PFSK-1 (cell line): ENCODE measurements at regions not wholly inside any gene's neighbourhood (a gene's known extent, or its start where the extent isn't known, plus 50 kb on each side); places are given as distances from the start of the nearest gene placed in this dataset.

Experiments used
- FOXP2 ChIP-seq: optimal IDR thresholded peaks from 2 replicates; pipeline ENCODE3; 2011; ENCODE audit warnings: borderline replicate concordance, control low read depth, inconsistent platforms; ENCODE audit not compliant: insufficient read depth; ENCODE audit errors: extremely low read length, extremely low read depth
- POLR2AphosphoS5 ChIP-seq: IDR thresholded peaks from 2 replicates; pipeline ENCODE4 v1.6.1; 2012; ENCODE audit warnings: low read depth, mild to moderate bottlenecking, control low read depth, low read length, moderate library complexity
- REST ChIP-seq, 2 experiments: IDR thresholded peaks; 2 replicates each; pipeline versions ENCODE4 v1.6.1 to v1.8.0; 2011 to 2012; ENCODE audit warnings: low read depth in 2 of 2, low read length in 2 of 2, control low read depth in 1 of 2, inconsistent platforms in 1 of 2, mild to moderate bottlenecking in 1 of 2, moderate library complexity in 1 of 2; ENCODE audit not compliant: insufficient read depth in 1 of 2
- SIN3A ChIP-seq: IDR thresholded peaks from 2 replicates; pipeline ENCODE4 v1.6.1; 2012; ENCODE audit warnings: mild to moderate bottlenecking, low read length, moderate library complexity, borderline replicate concordance; ENCODE audit not compliant: insufficient read depth
- TAF1 ChIP-seq: IDR thresholded peaks from 2 replicates; pipeline ENCODE4 v1.6.1; 2012; ENCODE audit warnings: low read length, control low read depth, borderline replicate concordance; ENCODE audit not compliant: insufficient read depth

- TF ChIP-seq FOXP2: no peak
Observed at GRCh38 chr2:223197046-223197445, 145.1 kb downstream of the KCNE4 start.

- TF ChIP-seq POLR2AphosphoS5: no peak
- TF ChIP-seq TAF1: no peak
- no peak for TF ChIP-seq SIN3A
- TF ChIP-seq REST (IDR thresholded peaks at IDR 0.05; ENCODE audit: insufficient read depth in 1 of 2, low read depth in 2 of 2, low read length in 2 of 2): no peak
- TF ChIP-seq FOXP2: no peak
Observed at GRCh38 chr2:223199531-223200515, 147.8 kb downstream of the KCNE4 start.

- TF ChIP-seq FOXP2: no peak
- TF ChIP-seq REST (IDR thresholded peaks at IDR 0.05; ENCODE audit: insufficient read depth in 1 of 2, low read depth in 2 of 2, low read length in 2 of 2): no peak
- TF ChIP-seq POLR2AphosphoS5: no peak
- TF ChIP-seq TAF1: no peak
- TF ChIP-seq SIN3A: no peak
Observed at GRCh38 chr2:223203971-223204929, 152.3 kb downstream of the KCNE4 start.

- TF ChIP-seq TAF1 (no peak), SIN3A (no peak), POLR2AphosphoS5 (no peak), REST (IDR thresholded peaks at IDR 0.05; ENCODE audit: insufficient read depth in 1 of 2, low read depth in 2 of 2, low read length in 2 of 2) (no peak), FOXP2 (no peak)
Observed at GRCh38 chr2:223210489-223210888, 158.5 kb downstream of the KCNE4 start.

GRCh38 chr2:223214394-223215253, 162.6 kb downstream of the KCNE4 start:
- no peak for TF ChIP-seq REST (IDR thresholded peaks at IDR 0.05; ENCODE audit: insufficient read depth in 1 of 2, low read depth in 2 of 2, low read length in 2 of 2)
- no peak for TF ChIP-seq SIN3A
- TF ChIP-seq FOXP2: no peak
- no peak for TF ChIP-seq TAF1
- no peak for TF ChIP-seq POLR2AphosphoS5
